Mononuclear cell (primary cell): ENCODE measurements at regions not wholly inside any gene's neighbourhood (a gene's known extent, or its start where the extent isn't known, plus 50 kb on each side); places are given as distances from the start of the nearest gene placed in this dataset.

ENCODE experiments used
- H3K27me3 ChIP-seq: 2 replicates; pipeline ENCODE4 v1.6.0; 2011; ENCODE audit warnings: low read length, control low read depth; ENCODE audit not compliant: insufficient read depth
- H3K4me1 ChIP-seq: 2 replicates; pipeline ENCODE4 v1.5.1; 2011; ENCODE audit warnings: mild to moderate bottlenecking, low read length, control low read depth; ENCODE audit not compliant: insufficient read depth
- H3K4me3 ChIP-seq: 2 replicates; pipeline ENCODE4 v1.5.1; 2011; ENCODE audit warnings: mild to moderate bottlenecking, low read length, moderate library complexity
- H3K9me3 ChIP-seq: 2 replicates; pipeline ENCODE4 v1.5.1; 2011; ENCODE audit warnings: low read depth, mild to moderate bottlenecking, control low read depth, low read length

- Histone ChIP-seq H3K9me3 (no peaks in the 10 kb centered on the region), H3K4me1 (no peaks in the 10 kb centered on the region), H3K27me3 (no peaks in the 10 kb centered on the region), H3K4me3 (no peak overlapping the region)
Observed at GRCh38 chr21:28444111-28444510, 548.6 kb downstream of the LTN1 start.

GRCh38 chr21:28442624-28443023 lies 550.1 kb downstream of the LTN1 start:
- H3K9me3 ChIP-seq: no peaks in the 10 kb centered on the region
- H3K27me3 ChIP-seq: no peaks in the 10 kb centered on the region
- H3K4me1 ChIP-seq: no peaks in the 10 kb centered on the region
- no peak overlapping the region for H3K4me3 ChIP-seq

DNA sequence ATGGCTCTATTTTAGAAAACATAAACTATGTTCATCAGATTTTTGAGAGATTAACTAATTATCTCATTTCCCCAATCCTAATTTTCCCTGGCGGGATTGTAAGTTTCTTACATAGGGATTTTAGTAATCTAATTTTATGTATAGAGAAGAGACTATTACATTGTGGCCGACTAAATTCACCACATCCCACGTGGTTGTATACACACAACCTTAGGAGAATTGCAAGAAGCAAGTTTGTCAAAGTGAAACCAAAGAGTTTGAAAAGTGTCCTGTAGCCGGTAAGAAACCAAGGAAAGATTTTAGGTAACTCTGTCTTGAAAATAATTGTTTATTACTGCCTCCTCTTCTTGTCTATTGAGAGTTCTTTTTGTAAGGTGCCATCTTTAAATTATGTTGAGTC lies 550.6 kb downstream of the LTN1 start:
- H3K4me3 ChIP-seq: no peak overlapping the region
- no peaks in the 10 kb centered on the region for H3K4me1 ChIP-seq
- H3K27me3 ChIP-seq: no peaks in the 10 kb centered on the region
- no peaks in the 10 kb centered on the region for H3K9me3 ChIP-seq

DNA sequence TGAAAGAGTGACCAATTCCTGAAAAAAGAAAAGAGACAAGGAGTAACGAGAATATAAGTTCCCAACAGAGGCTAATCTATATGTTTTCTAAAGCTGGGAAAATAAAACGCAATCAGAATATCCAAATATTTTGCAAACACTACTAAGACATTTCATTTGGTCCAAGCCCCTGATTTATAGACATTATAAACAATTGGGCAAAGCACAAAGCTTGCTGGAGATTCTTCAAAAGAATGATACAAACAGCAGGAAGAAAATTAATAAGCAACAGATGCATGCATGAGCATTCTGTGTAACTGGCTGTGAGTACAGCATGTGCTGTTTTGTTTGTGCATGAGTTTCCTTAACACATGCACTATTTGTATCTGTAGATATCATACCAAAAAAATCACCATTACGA lies 552.9 kb downstream of the LTN1 start:
- no peaks in the 10 kb centered on the region for H3K4me1 ChIP-seq

DNA sequence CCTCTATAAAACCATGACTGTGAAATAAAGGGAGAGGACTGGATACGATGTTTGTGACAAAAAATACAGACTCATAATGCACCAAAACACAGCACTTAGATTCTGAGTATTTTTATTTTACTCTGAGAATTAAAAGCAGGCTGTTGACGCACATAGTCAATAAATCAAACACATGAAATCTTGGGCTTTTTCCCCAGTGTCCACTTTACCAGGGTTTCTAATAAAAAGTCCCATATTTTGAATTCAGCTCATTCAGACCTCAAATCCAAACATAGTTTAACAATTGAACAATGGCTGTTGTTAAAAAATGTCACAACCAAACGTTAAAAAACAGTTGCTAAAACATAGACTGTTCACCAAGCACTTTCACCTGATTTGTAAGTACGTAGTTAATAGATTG lies 553.4 kb downstream of the LTN1 start:
- no peaks in the 10 kb centered on the region for H3K9me3 ChIP-seq
- no peaks in the 10 kb centered on the region for H3K27me3 ChIP-seq
- no peak overlapping the region for H3K4me3 ChIP-seq
- H3K4me1 ChIP-seq: no peaks in the 10 kb centered on the region

More for the DNA sequence above, 552.9 kb downstream of the LTN1 start:
- no peaks in the 10 kb centered on the region for H3K9me3 ChIP-seq
- no peak overlapping the region for H3K4me3 ChIP-seq
- H3K27me3 ChIP-seq: no peaks in the 10 kb centered on the region

DNA sequence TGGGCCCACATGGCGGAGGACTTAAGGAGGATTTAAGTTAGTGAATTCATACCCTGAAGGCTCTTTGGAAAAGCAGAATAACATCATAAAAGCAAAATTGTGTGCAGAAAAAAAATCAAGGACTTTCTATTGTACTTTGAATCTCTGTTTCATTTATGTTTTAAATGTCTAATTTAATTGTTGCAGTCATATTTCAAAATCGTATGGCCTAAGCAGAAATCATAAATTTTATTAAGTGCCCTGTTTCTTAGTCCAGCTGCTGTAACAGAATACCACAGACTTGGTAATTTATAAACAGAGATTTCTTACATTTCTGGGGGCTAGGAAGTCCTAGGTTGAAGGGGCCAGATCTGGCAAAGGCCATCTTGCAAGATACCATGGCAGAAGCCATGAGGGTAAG lies 555.6 kb downstream of the LTN1 start:
- no peaks in the 10 kb centered on the region for H3K4me1 ChIP-seq
- H3K9me3 ChIP-seq: no peaks in the 10 kb centered on the region
- H3K27me3 ChIP-seq: no peaks in the 10 kb centered on the region
- H3K4me3 ChIP-seq: no peak overlapping the region

DNA sequence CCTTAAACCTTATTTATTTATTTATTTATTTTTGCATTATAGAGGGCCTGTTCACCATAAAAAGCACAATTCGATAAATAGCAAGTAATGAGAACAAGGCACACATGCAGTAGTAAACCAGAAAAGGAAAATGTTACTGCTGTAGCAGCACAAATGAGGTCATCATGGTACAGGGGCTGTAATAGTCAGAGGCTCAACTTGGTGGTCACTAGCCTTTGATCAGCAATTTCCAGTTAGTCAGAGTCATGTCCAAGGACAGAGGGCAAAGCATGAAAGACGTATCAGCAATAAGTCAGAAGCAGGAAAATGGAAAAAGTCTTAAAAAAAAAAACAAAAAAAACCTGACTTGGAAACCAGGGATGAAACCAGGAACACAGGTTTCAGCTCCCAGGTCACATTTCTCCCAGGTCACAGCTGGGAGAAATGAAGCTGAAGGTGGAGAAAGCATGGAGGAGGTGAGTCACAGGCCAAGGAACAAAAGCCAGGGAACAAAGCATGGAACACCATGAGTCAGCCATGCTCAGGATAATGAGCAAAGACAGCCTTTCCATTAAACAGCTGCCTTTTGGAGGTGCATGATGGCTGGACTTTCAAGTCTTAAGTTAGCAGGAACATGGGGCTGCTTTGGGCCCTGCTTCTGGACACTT lies 556.3 kb downstream of the LTN1 start:
- H3K4me1 ChIP-seq: no peaks in the 10 kb centered on the region
- no peak overlapping the region for H3K4me3 ChIP-seq
- H3K27me3 ChIP-seq: no peaks in the 10 kb centered on the region
- H3K9me3 ChIP-seq: no peaks in the 10 kb centered on the region

GRCh38 chr21:28431527-28432200 lies 561.0 kb downstream of the LTN1 start:
- Histone ChIP-seq H3K4me1 (no peaks in the 10 kb centered on the region), H3K4me3 (no peak overlapping the region), H3K27me3 (no peaks in the 10 kb centered on the region), H3K9me3 (no peaks in the 10 kb centered on the region)

- Histone ChIP-seq H3K4me3 (no peak overlapping the region), H3K4me1 (no peaks in the 10 kb centered on the region), H3K9me3 (no peaks in the 10 kb centered on the region), H3K27me3 (no peaks in the 10 kb centered on the region)
Observed at GRCh38 chr21:28431022-28431421, 561.7 kb downstream of the LTN1 start.

DNA sequence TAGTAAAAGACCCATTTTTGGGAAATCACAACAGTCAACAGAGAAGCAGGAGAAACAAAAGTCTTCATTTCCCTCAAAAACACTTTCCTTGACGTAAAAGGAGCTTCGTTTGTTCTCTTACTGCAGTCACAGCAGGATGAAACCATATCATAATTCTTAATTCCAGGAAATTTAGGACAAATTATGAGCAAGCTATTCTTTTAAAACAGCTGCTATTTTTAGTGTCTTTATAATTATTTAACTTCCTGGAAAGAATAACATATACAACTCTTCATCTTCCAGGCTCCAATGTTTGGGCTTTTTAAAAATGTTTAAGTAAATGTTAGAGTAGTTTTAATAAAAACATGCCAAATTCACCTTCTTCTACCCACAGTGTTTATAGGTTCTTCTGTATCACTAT lies 563.5 kb downstream of the LTN1 start:
- H3K4me3 ChIP-seq: no peak overlapping the region
- no peaks in the 10 kb centered on the region for H3K4me1 ChIP-seq
- H3K27me3 ChIP-seq: no peaks in the 10 kb centered on the region
- no peaks in the 10 kb centered on the region for H3K9me3 ChIP-seq

GRCh38 chr21:28427394-28428022 lies 565.2 kb downstream of the LTN1 start:
- Histone ChIP-seq H3K27me3 (no peaks in the 10 kb centered on the region), H3K4me3 (no peak overlapping the region)

DNA sequence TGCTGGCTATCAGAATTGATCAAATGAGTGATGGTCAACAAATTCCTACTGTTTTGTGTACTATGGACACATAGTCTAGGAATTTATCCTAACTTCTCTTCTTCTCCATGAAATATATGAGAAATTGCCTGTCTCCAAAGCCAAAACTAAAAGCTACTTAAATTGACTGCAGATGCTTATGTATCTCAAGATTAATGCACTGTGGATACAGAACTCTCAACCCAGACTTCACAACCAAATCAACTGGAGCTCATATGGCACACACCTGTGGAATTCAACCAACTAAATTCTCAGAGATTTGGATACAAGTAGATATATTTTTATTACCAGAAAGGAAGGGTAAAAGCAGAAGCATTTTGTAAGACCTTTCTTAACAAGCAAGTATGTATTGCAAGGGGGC lies 566.1 kb downstream of the LTN1 start:
- H3K9me3 ChIP-seq: no peaks in the 10 kb centered on the region
- H3K4me3 ChIP-seq: no peak overlapping the region
- H3K4me1 ChIP-seq: no peaks in the 10 kb centered on the region
- no peaks in the 10 kb centered on the region for H3K27me3 ChIP-seq

More at GRCh38 chr21:28427394-28428022, 565.2 kb downstream of the LTN1 start:
- no peaks in the 10 kb centered on the region for H3K4me1 ChIP-seq
- H3K9me3 ChIP-seq: no peaks in the 10 kb centered on the region

DNA sequence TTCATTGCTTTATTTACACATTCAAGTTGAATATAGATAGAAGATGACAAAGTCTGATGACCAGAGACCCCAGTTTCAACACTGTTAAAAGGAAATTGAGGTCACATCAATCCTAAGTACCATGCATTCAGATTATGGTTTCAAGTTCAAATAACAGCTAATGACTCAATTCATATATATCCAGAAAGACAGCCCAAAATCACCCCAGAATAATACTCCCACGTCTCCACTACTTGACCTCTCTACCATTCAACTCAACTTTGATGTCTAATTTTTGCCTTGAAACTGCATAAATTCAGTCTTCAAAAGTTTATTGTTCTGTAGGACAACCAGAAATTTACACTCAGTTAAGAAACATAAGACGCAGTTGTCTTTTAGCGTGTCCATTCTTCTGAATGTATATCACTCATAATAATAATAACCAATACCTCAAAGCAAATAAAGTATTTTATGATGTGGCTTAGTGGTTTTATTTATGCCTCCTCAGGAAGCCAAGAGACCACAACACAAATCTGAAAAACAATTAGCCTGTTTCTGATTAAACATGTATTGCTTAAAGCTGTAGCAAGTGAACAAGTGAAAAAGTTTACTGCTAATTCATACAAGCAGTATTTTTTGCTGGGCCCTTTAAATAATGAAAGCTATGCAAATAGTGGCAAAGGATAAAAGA lies 569.0 kb downstream of the LTN1 start:
- no peaks in the 10 kb centered on the region for H3K27me3 ChIP-seq
- H3K4me3 ChIP-seq: no peak overlapping the region
- no peaks in the 10 kb centered on the region for H3K9me3 ChIP-seq
- no peaks in the 10 kb centered on the region for H3K4me1 ChIP-seq

- H3K27me3 ChIP-seq: no peaks in the 10 kb centered on the region
- H3K4me1 ChIP-seq: no peaks in the 10 kb centered on the region
- H3K4me3 ChIP-seq: no peak overlapping the region
- no peaks in the 10 kb centered on the region for H3K9me3 ChIP-seq
Observed at GRCh38 chr21:28421716-28422524, 570.8 kb downstream of the LTN1 start.

DNA sequence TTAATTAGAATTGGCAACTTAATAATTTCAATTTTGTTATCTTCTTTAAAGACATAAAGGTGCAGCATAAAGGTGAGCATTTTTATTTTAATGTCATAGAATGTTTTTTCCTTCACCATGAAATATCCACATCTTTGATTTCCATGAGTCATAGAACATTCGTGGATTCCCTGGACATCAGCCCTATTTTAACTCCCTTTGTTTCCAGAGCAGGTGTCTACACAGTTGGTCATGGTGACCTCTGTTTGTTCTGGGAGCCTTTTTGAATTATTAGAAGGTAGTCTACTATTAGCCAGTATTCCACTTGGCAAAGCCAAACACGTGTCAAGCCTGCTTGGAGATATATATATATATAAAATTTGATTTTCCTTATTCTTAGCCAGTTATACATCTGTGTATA lies 572.9 kb downstream of the LTN1 start:
- no peaks in the 10 kb centered on the region for H3K27me3 ChIP-seq
- H3K4me1 ChIP-seq: no peaks in the 10 kb centered on the region
- no peaks in the 10 kb centered on the region for H3K9me3 ChIP-seq
- H3K4me3 ChIP-seq: no peak overlapping the region
